HEK293 (cell line): ENCODE measurements at regions not wholly inside any gene's neighbourhood (a gene's known extent, or its start where the extent isn't known, plus 50 kb on each side); places are given as distances from the start of the nearest gene placed in this dataset.

ENCODE experiments used
- TCF7L2 ChIP-seq: IDR thresholded peaks from 2 replicates; pipeline ENCODE4 v1.6.1; 2011; ENCODE audit warnings: low read depth, mild to moderate bottlenecking, inconsistent platforms, low read length, moderate library complexity, borderline replicate concordance
- ZNF280D ChIP-seq: fragments of 450-650 bp; formaldehyde crosslinking; IDR thresholded peaks from 2 replicates; pipeline ENCODE4 v1.5.1; 2016; ENCODE audit warnings: missing biosample characterization, missing genetic modification characterization
- ZNF311 ChIP-seq: fragments of 450-650 bp; formaldehyde crosslinking; IDR thresholded peaks from 2 replicates; pipeline ENCODE4 v1.5.1; 2017; ENCODE audit warnings: missing biosample characterization, missing genetic modification characterization, borderline replicate concordance
- TF ChIP-seq, protein P1 (sequence below): fragments of 450-650 bp; formaldehyde crosslinking; IDR thresholded peaks from 2 replicates; pipeline ENCODE4 v1.5.1; 2016; ENCODE audit warnings: missing biosample characterization, missing genetic modification characterization
- TF ChIP-seq, protein P2 (sequence below): fragments of 450-650 bp; formaldehyde crosslinking; conservative IDR thresholded peaks from 2 replicates; pipeline ENCODE4 v1.5.1; 2016; ENCODE audit warnings: low read depth, missing biosample characterization, missing genetic modification characterization

DNA sequence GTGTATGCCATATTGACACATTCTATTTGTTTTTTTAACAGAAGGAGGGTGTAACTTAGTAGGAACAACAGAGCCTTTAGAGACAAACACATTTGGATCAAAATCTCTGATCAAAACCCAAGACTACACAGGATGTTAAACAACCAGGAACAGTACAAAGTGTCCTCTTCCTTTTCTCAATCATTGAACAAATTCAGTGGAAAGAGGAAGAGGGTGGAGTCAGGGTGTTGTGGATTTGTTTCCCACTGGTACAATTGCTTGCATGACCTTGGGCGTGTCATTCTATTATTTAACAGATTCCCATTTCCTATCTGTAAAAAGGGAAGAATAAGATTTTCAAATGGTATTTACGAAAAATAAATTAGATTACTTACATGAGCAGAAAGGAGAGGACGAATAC is 1162.8 kb upstream of the PRKX start:
- TF ChIP-seq, protein P1, sequence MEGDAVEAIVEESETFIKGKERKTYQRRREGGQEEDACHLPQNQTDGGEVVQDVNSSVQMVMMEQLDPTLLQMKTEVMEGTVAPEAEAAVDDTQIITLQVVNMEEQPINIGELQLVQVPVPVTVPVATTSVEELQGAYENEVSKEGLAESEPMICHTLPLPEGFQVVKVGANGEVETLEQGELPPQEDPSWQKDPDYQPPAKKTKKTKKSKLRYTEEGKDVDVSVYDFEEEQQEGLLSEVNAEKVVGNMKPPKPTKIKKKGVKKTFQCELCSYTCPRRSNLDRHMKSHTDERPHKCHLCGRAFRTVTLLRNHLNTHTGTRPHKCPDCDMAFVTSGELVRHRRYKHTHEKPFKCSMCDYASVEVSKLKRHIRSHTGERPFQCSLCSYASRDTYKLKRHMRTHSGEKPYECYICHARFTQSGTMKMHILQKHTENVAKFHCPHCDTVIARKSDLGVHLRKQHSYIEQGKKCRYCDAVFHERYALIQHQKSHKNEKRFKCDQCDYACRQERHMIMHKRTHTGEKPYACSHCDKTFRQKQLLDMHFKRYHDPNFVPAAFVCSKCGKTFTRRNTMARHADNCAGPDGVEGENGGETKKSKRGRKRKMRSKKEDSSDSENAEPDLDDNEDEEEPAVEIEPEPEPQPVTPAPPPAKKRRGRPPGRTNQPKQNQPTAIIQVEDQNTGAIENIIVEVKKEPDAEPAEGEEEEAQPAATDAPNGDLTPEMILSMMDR (tag by site-specific recombination) = no peak
- TF ChIP-seq, protein P2, sequence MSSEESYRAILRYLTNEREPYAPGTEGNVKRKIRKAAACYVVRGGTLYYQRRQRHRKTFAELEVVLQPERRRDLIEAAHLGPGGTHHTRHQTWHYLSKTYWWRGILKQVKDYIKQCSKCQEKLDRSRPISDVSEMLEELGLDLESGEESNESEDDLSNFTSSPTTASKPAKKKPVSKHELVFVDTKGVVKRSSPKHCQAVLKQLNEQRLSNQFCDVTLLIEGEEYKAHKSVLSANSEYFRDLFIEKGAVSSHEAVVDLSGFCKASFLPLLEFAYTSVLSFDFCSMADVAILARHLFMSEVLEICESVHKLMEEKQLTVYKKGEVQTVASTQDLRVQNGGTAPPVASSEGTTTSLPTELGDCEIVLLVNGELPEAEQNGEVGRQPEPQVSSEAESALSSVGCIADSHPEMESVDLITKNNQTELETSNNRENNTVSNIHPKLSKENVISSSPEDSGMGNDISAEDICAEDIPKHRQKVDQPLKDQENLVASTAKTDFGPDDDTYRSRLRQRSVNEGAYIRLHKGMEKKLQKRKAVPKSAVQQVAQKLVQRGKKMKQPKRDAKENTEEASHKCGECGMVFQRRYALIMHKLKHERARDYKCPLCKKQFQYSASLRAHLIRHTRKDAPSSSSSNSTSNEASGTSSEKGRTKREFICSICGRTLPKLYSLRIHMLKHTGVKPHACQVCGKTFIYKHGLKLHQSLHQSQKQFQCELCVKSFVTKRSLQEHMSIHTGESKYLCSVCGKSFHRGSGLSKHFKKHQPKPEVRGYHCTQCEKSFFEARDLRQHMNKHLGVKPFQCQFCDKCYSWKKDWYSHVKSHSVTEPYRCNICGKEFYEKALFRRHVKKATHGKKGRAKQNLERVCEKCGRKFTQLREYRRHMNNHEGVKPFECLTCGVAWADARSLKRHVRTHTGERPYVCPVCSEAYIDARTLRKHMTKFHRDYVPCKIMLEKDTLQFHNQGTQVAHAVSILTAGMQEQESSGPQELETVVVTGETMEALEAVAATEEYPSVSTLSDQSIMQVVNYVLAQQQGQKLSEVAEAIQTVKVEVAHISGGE = no peak
- TF ChIP-seq ZNF280D (tag by site-specific recombination) (no peak), TCF7L2 (no peak), ZNF311 (tag by site-specific recombination) (no peak)
